GM23338 (cell line): ENCODE measurements at regions not wholly inside any gene's neighbourhood (a gene's known extent, or its start where the extent isn't known, plus 50 kb on each side); places are given as distances from the start of the nearest gene placed in this dataset.

Source experiments
- ATAC-seq: fragments of 200-7000 bp; cut with Tn5 transposase; 3 replicates; pipeline ENCODE4 v1.9.1; 2020
- DNase-seq: peaks from one replicate; pipeline ENCODE4 v3.0.0-alpha.2; 2015; ENCODE audit warnings: low spot score
- H2AFZ ChIP-seq: fragments of 200-600 bp; sonication (generic); 2 replicates; pipeline ENCODE4 v1.8.0; 2016; ENCODE audit warnings: antibody characterized with exemption, mild to moderate bottlenecking, moderate library complexity
- H3F3A ChIP-seq: fragments of 200-600 bp; sonication (generic); replicated peaks from 2 replicates; pipeline ENCODE4 v1.8.0; 2017; ENCODE audit warnings: antibody characterized with exemption, mixed run types, low read depth
- H3K27ac ChIP-seq: fragments of 200-600 bp; sonication (generic); 2 replicates; pipeline ENCODE4 v1.6.1; 2016; ENCODE audit warnings: low read depth
- H3K27me3 ChIP-seq: fragments of 200-600 bp; sonication (generic); 2 replicates; pipeline ENCODE4 v1.8.0; 2016; ENCODE audit warnings: mild to moderate bottlenecking, mixed run types, moderate library complexity; ENCODE audit not compliant: insufficient read depth
- H3K36me3 ChIP-seq: fragments of 200-600 bp; sonication (generic); 2 replicates; pipeline ENCODE4 v1.8.0; 2016; ENCODE audit warnings: mild to moderate bottlenecking; ENCODE audit not compliant: insufficient read depth
- H3K4me1 ChIP-seq: fragments of 200-600 bp; sonication (generic); 2 replicates; pipeline ENCODE4 v1.8.0; 2016; ENCODE audit warnings: mild to moderate bottlenecking, moderate library complexity; ENCODE audit not compliant: insufficient read depth
- H3K4me2 ChIP-seq: fragments of 200-600 bp; sonication (generic); 2 replicates; pipeline ENCODE4 v1.7.1; 2017; ENCODE audit warnings: mixed run types
- H3K4me3 ChIP-seq: fragments of 200-600 bp; sonication (generic); 2 replicates; pipeline ENCODE4 v1.6.1; 2016; ENCODE audit warnings: mixed run types
- H3K79me2 ChIP-seq: fragments of 200-600 bp; sonication (generic); replicated peaks from 2 replicates; pipeline ENCODE4 v1.8.0; 2017; ENCODE audit warnings: mild to moderate bottlenecking; ENCODE audit not compliant: insufficient read depth
- H3K9me2 ChIP-seq: fragments of 200-600 bp; sonication (generic); 2 replicates; pipeline ENCODE4 v1.8.0; 2017; ENCODE audit not compliant: insufficient read depth
- H4K20me1 ChIP-seq: fragments of 200-600 bp; sonication (generic); replicated peaks from 2 replicates; pipeline ENCODE4 v1.8.0; 2017; ENCODE audit warnings: mild to moderate bottlenecking; ENCODE audit not compliant: insufficient read depth
- H3K27ac Mint-ChIP-seq: 2 replicates; pipeline ENCODE4 v1.8.0; 2020; ENCODE audit warnings: inconsistent platforms, mild to moderate bottlenecking, moderate library complexity, mixed read lengths
- H3K27me3 Mint-ChIP-seq: 3 replicates; pipeline ENCODE4 v1.8.0; 2022; ENCODE audit warnings: low read depth, mild to moderate bottlenecking, moderate library complexity, mixed read lengths, inconsistent platforms; ENCODE audit not compliant: insufficient read depth, poor library complexity
- H3K36me3 Mint-ChIP-seq: 3 replicates; pipeline ENCODE4 v1.8.0; 2021; ENCODE audit warnings: low read depth, mild to moderate bottlenecking, inconsistent platforms, moderate library complexity, mixed read lengths
- H3K4me1 Mint-ChIP-seq: 3 replicates; pipeline ENCODE4 v1.8.0; 2020; ENCODE audit warnings: mild to moderate bottlenecking, inconsistent platforms, mixed read lengths
- H3K4me3 Mint-ChIP-seq: 3 replicates; pipeline ENCODE4 v1.8.0; 2021; ENCODE audit warnings: moderate library complexity, mild to moderate bottlenecking, inconsistent platforms, mixed read lengths
- H3K9me3 Mint-ChIP-seq: 3 replicates; pipeline ENCODE4 v1.8.0; 2020; ENCODE audit warnings: moderate library complexity, mild to moderate bottlenecking, inconsistent platforms, mixed read lengths
- EZH2phosphoT487 ChIP-seq: fragments of 200-600 bp; sonication (generic); IDR thresholded peaks from one replicate; pipeline ENCODE4 v1.8.1; 2018; ENCODE audit warnings: antibody characterized with exemption; ENCODE audit not compliant: unreplicated experiment
- JUNB ChIP-seq: IDR thresholded peaks from one replicate; pipeline ENCODE4 v1.6.1; 2016; ENCODE audit warnings: antibody characterized with exemption; ENCODE audit not compliant: unreplicated experiment
- ZNF331 ChIP-seq: fragments of 250-450 bp; sonication (Bioruptor Pico); IDR thresholded peaks from 2 replicates; pipeline ENCODE4 v1.5.0; 2020; ENCODE audit warnings: low read depth, mild to moderate bottlenecking, moderate library complexity
- TF ChIP-seq, protein P1 (sequence below): fragments of 250-450 bp; sonication (Bioruptor Pico); IDR thresholded peaks from 2 replicates; pipeline ENCODE4 v1.5.0; 2020; ENCODE audit warnings: mild to moderate bottlenecking, moderate library complexity
- TF ChIP-seq, protein P2 (sequence below): IDR thresholded peaks from 2 replicates; pipeline ENCODE4 v1.6.1; 2016; ENCODE audit warnings: antibody characterized with exemption
- TF ChIP-seq, protein P3 (sequence below): IDR thresholded peaks from one replicate; pipeline ENCODE4 v1.6.1; 2018; ENCODE audit warnings: antibody characterized with exemption; ENCODE audit not compliant: unreplicated experiment

DNA sequence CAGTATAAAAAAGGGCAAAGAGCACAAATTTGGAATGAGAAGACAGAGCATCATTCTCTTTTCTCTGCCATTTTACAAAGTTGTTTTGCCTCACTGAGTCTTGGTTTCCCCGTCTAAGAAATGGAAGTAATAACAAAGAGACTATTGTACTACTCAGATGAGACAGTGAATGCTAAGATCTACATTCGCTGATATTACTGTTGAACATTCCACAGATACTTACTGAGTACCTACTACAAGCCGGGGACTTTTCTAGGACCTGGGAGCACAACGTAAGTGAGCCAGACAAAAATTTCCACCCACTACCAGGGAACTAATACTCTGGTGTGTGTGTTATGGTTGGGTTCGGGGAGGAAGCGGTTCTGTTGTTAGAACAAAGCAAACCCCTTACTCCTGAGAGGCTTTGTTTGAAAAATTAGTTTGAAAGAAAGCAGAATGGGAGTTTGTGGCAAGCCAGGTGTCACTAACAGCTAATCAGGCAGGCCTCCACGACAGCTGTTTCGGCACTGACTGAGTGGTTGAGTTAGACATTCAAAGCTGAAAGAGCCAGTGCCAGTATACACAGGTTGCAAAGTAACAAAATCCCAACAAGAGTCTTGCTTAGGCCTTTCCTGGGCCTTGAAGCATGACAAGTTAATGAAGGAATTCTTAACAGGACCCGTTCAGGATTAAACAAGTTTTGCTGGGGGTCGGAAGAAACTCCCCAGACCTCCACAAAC lies 458.3 kb downstream of the EDEM1 start:
- no peak overlapping the region for H3K27ac ChIP-seq

DNA sequence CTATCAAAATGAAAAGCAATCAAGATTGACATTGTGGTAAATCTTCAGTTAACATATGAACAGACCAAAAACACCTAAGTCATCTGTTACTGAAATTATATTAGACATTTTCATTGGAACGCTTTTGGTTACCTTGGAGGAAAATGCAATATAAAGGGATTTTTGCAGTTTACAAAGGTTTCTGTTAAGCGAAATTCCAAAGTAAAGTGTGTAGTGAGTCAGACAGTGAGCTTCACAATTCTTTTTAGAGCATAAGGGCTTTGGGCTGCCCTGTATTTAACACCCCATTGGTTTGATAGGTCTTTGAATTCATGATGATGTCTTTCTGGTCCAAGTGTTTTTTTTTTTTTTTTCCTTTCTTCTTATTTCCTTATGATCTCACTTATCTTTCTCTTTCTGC lies 462.8 kb downstream of the EDEM1 start:
- Histone ChIP-seq H3K4me1 (no peaks in the 10 kb centered on the region), H3K9me2 (no peaks in the 10 kb centered on the region), H4K20me1 (no peaks in the 10 kb centered on the region), H2AFZ (no peak overlapping the region), H3K36me3 (no peaks in the 10 kb centered on the region), H3K4me2 (no peak overlapping the region), H3K27ac (no peak overlapping the region), H3K4me3 (no peak overlapping the region), H3F3A (no peaks in the 10 kb centered on the region), H3K27me3 (no peaks in the 10 kb centered on the region), H3K79me2 (no peaks in the 10 kb centered on the region)
- Mint-ChIP-seq H3K27ac (no peak overlapping the region), H3K27me3 (no peaks in the 10 kb centered on the region), H3K4me1 (no peaks in the 10 kb centered on the region), H3K9me3 (peaks cover 67% of the 10 kb centered on the region), H3K36me3 (no peaks in the 10 kb centered on the region; the same call in 2 of the 3 replicates), H3K4me3 (no peak overlapping the region)
- ATAC-seq (no peak), DNase-seq (no peak)
- TF ChIP-seq ZNF331 (no peak), EZH2phosphoT487 (no peak)
- TF ChIP-seq, protein P1, sequence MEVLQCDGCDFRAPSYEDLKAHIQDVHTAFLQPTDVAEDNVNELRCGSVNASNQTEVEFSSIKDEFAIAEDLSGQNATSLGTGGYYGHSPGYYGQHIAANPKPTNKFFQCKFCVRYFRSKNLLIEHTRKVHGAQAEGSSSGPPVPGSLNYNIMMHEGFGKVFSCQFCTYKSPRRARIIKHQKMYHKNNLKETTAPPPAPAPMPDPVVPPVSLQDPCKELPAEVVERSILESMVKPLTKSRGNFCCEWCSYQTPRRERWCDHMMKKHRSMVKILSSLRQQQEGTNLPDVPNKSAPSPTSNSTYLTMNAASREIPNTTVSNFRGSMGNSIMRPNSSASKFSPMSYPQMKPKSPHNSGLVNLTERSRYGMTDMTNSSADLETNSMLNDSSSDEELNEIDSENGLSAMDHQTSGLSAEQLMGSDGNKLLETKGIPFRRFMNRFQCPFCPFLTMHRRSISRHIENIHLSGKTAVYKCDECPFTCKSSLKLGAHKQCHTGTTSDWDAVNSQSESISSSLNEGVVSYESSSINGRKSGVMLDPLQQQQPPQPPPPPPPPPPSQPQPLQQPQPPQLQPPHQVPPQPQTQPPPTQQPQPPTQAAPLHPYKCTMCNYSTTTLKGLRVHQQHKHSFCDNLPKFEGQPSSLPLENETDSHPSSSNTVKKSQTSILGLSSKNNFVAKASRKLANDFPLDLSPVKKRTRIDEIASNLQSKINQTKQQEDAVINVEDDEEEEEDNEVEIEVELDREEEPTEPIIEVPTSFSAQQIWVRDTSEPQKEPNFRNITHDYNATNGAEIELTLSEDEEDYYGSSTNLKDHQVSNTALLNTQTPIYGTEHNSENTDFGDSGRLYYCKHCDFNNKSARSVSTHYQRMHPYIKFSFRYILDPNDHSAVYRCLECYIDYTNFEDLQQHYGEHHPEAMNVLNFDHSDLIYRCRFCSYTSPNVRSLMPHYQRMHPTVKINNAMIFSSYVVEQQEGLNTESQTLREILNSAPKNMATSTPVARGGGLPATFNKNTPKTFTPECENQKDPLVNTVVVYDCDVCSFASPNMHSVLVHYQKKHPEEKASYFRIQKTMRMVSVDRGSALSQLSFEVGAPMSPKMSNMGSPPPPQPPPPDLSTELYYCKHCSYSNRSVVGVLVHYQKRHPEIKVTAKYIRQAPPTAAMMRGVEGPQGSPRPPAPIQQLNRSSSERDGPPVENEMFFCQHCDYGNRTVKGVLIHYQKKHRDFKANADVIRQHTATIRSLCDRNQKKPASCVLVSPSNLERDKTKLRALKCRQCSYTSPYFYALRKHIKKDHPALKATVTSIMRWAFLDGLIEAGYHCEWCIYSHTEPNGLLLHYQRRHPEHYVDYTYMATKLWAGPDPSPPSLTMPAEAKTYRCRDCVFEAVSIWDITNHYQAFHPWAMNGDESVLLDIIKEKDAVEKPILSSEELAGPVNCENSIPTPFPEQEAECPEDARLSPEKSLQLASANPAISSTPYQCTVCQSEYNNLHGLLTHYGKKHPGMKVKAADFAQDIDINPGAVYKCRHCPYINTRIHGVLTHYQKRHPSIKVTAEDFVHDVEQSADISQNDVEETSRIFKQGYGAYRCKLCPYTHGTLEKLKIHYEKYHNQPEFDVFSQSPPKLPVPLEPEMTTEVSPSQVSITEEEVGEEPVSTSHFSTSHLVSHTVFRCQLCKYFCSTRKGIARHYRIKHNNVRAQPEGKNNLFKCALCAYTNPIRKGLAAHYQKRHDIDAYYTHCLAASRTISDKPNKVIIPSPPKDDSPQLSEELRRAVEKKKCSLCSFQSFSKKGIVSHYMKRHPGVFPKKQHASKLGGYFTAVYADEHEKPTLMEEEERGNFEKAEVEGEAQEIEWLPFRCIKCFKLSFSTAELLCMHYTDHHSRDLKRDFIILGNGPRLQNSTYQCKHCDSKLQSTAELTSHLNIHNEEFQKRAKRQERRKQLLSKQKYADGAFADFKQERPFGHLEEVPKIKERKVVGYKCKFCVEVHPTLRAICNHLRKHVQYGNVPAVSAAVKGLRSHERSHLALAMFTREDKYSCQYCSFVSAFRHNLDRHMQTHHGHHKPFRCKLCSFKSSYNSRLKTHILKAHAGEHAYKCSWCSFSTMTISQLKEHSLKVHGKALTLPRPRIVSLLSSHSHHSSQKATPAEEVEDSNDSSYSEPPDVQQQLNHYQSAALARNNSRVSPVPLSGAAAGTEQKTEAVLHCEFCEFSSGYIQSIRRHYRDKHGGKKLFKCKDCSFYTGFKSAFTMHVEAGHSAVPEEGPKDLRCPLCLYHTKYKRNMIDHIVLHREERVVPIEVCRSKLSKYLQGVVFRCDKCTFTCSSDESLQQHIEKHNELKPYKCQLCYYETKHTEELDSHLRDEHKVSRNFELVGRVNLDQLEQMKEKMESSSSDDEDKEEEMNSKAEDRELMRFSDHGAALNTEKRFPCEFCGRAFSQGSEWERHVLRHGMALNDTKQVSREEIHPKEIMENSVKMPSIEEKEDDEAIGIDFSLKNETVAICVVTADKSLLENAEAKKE, result no peak
- TF ChIP-seq, protein P2, sequence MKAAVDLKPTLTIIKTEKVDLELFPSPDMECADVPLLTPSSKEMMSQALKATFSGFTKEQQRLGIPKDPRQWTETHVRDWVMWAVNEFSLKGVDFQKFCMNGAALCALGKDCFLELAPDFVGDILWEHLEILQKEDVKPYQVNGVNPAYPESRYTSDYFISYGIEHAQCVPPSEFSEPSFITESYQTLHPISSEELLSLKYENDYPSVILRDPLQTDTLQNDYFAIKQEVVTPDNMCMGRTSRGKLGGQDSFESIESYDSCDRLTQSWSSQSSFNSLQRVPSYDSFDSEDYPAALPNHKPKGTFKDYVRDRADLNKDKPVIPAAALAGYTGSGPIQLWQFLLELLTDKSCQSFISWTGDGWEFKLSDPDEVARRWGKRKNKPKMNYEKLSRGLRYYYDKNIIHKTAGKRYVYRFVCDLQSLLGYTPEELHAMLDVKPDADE, result no peak

More for the DNA sequence above, 458.3 kb downstream of the EDEM1 start:
- Mint-ChIP-seq H3K4me3 (no peak overlapping the region), H3K9me3 (peaks cover 73% of the 10 kb centered on the region), H3K27me3 (no peaks in the 10 kb centered on the region), H3K27ac (no peak overlapping the region), H3K4me1 (no peaks in the 10 kb centered on the region), H3K36me3 (peaks cover 9% of the 10 kb centered on the region; the same call in 1 of the 3 replicates)
- Histone ChIP-seq H3K27me3 (no peaks in the 10 kb centered on the region), H3K9me2 (no peaks in the 10 kb centered on the region), H3K4me3 (no peak overlapping the region), H3K36me3 (no peaks in the 10 kb centered on the region; the same call in 1 of the 2 replicates), H2AFZ (no peak overlapping the region), H3F3A (no peaks in the 10 kb centered on the region), H3K4me1 (no peaks in the 10 kb centered on the region), H4K20me1 (no peaks in the 10 kb centered on the region), H3K4me2 (no peak overlapping the region), H3K79me2 (no peaks in the 10 kb centered on the region)
- DNase-seq (no peak), ATAC-seq (no peak)
- TF ChIP-seq JUNB, result no peak
- TF ChIP-seq, protein P3, sequence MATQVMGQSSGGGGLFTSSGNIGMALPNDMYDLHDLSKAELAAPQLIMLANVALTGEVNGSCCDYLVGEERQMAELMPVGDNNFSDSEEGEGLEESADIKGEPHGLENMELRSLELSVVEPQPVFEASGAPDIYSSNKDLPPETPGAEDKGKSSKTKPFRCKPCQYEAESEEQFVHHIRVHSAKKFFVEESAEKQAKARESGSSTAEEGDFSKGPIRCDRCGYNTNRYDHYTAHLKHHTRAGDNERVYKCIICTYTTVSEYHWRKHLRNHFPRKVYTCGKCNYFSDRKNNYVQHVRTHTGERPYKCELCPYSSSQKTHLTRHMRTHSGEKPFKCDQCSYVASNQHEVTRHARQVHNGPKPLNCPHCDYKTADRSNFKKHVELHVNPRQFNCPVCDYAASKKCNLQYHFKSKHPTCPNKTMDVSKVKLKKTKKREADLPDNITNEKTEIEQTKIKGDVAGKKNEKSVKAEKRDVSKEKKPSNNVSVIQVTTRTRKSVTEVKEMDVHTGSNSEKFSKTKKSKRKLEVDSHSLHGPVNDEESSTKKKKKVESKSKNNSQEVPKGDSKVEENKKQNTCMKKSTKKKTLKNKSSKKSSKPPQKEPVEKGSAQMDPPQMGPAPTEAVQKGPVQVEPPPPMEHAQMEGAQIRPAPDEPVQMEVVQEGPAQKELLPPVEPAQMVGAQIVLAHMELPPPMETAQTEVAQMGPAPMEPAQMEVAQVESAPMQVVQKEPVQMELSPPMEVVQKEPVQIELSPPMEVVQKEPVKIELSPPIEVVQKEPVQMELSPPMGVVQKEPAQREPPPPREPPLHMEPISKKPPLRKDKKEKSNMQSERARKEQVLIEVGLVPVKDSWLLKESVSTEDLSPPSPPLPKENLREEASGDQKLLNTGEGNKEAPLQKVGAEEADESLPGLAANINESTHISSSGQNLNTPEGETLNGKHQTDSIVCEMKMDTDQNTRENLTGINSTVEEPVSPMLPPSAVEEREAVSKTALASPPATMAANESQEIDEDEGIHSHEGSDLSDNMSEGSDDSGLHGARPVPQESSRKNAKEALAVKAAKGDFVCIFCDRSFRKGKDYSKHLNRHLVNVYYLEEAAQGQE, result no peak
- TF ChIP-seq, protein P2, result no peak
